ENCODE measurements at regions not wholly inside any gene's neighbourhood (a gene's known extent, or its start where the extent isn't known, plus 50 kb on each side); places are given as distances from the start of the nearest gene placed in this dataset.
"Not testable (repeated sequence)": the region's sequence is repeated elsewhere in the genome, so short reads cannot be mapped to it uniquely, and the experiment has no call there.

DNA sequence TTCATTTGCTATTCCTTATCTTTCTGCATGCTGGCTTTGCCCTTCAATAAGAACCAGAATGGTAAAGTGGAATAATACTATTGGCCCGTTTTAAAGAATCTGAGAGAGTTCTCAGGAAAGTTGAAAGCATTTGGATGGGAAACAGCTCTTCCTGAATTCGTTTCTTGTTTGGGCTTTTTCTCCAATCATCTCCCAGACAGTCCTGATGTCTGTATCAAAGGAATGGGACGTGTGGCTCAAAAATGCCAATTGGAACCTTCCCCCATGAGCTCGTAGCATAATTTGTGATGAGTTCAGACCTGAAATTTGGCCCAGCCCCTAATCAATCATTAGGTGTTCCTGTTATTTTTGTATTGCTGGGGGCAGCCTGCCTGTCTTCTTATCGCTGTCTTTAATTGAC lies 75.8 kb upstream of the BACH2 start:
- DNase-seq (ENCODE audit: low spot score) = no peak

DNA sequence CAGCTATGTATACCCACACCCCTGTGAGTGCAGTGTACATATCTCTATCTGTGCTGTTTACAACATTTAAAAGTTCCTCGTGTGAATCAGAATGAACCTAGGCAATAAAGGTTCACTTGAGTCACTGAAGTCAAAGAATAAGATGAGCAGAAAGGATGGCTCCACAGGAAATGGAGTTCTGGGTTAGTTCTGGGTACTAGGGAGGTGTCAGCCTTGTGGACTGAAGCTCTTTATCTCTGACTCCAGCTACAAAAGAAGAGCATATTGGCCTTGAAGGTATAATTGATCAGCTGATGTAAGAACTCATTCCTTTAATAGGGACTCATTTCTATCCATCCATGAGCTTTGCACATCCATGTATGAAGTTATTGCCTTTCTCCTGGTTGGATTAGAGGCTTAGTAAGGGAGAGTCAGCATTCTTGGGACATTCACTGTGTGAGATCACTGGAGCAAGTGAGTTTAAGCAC lies 73.9 kb upstream of the BACH2 start:
- DNase-seq (ENCODE audit: low spot score) = no peak

DNA sequence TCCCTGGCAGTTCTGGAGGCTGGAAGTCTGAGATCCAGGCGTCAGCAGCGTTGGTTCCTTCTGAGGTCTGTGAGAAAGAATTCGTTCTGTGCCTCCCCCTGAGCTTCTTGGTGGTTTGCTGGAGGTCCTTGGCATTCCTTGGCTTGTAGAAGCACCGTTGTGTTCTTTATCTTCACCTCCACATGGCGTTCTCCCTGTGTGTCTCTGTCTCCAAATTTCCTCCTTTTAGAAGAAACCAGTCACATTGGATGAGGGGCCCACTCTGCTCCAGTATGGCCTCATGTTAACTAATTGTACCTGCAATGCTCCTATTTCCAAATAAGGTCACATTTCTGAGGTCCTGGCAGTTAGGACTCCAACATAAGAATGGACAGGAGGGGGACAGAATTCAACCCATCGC lies 73.0 kb upstream of the BACH2 start:
- no peak for DNase-seq (ENCODE audit: low spot score)

DNA sequence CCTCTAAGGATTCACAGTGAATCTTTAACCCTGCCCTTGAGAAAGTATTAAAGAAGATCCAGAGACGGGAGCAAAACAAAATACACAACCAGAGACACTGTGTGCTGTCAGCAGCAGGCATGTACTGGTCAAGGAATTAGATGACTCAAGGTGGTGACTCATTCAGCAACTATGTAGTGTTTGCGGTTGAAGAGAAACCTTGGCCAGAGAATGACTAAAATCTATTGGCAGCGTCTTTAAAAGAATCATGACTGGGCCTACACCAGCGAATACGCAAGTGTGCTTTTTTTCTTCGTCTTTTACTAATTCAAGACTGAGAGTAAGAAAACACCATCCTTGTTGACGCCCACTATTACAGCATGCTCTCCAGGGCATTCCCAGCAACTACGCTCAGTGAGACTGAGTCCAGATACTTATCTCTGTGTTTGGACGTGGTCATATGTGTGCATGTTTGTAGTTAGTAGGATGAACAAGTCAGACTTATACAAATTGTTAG lies 72.4 kb upstream of the BACH2 start:
- peak; percentile 72 for DNase-seq (ENCODE audit: low spot score)

DNA sequence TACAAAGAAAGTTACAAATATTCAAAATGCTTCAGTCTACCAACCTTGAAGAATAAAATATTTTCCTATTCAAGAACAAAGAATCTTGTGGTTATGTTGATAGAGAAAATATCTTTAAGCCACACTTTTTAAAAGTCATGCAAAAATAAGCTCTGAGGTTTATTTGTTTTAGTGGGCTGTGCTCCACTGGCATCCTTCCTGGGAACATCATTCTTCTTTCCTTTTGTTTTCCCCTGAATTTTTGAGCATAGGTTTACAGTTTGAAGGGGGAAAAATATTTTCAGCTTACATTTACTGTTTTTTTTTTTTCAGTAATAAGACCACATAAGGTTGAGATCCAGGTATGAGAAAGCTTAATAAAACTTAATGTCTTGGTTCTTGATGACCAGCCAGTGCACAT lies 72.0 kb upstream of the BACH2 start:
- DNase-seq (ENCODE audit: low spot score) = no peak

DNA sequence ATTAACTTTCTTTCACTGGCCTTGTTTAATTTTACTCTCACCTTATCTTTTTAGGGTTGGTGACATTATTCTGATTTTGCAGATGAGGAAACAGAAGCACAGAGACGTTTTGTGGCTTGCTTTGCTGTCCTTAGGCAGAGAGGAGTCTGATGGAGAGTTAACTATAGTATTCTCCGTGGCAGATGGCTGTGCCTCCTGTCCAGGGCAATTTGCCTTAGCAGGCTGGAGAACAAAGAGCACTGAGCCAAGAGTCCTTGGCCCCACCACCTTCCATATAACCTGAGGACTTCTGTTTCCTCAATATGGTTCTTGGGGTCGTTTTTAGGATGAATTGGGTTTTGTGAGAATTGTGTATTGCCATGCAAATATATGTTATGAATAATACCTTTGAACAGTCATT lies 71.4 kb upstream of the BACH2 start:
- DNase-seq (ENCODE audit: low spot score) = no peak

DNA sequence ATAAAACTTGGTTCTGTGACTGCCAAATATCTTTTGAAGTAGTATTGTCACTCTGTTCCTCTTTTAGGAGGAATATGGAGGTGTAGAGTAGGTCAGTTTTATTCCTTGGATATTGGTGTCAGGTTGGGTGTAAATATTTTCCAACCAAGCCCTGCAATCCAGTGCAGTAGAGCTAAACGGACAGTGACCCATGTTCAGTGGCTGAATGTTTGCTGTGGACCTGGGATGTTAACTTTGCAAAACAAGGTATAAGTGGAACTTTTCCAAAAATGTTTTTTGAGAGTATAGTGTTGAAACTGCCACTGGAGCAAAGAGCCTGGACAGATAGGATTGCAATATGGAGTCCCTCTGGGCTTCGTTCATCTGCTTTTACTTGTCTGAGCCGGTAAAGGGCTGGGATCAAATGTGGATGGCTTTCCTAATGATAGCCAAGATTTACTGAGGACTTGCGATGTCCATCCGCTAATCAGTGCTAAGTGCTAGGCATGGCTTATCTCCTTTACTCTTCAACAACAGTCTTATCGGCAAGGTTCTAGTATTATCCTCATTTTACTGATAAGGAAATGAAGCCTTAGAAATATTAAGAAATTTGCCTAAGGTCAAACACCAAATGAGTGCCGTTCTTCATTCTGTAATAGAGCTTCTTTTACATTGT lies 69.0 kb upstream of the BACH2 start:
- DNase-seq (ENCODE audit: low spot score) = no peak

DNA sequence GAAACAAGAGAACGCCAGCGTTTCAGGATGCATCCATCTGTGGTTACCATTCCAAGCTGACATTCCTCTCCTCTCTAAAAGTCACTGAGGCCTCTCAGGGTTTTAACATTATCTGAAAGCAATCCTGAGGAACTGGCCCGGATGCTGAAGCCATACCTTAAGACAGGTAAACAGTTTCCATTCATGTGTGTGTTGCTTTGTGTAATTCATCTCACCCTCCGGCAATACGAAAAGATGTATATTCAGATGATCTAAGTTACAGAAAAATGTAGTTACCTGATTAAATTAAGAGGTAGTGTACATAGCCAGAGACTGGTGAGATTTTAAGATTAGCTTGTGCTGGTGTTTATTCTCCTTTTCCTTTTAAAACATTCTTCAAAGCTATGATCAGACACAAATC lies 68.4 kb upstream of the BACH2 start:
- DNase-seq (ENCODE audit: low spot score) = no peak

DNA sequence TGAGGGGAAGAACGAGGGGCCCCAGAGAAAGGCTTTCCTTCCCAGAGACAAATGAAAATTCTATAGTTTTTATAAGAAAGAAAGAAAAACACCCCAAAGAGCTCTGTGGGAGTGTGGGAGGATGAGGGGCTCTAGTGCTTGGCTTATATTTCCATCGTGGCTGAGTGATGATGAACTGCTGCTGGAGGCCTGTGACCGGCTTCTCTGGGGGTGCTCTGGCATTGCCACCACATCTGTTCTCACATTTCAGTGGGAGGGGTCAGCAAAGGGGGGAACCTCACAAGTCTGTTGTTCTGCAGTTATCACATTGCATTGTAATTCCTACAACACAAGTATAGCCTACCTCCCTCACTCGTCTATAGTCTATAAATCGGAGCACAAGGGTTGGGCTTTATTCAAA lies 67.6 kb upstream of the BACH2 start:
- DNase-seq (ENCODE audit: low spot score) = no peak

DNA sequence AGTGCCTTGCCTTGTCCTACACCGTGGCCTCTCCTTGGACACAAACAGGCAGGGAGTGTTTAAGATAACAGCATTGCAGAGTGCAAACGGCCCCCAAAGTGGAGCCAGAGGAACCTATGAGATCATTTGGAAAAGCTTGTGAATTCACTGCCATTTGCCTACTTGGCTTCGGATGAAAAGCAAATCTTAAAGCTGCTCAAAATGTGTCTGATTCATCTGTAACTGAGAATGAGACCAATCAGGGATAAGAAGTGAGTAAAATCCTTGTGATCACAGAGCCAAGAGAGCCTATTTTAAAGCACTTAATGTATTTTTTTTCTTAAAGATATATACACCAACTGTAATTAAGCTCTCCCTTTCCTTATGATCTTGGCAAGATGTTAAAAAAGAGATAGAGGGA lies 65.7 kb upstream of the BACH2 start:
- DNase-seq (ENCODE audit: low spot score) = no peak

DNA sequence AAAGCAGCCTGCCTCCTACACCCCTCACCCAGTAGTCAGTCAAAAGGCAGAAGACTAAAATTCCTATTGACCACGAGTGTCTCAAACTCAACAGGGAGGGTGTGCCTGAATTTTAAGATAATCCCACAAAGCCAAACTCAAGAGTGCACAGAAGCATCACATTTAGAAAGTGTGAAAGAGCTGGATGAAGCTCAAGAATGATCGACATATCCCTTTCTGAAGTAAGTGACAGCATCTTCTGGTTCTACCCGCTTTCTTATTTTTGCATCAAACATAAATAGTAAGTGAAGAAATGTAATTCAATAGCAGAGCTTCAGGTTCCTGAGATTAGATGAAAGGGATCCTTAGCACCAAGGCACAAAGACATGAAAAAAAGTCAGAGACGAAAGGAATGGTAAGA lies 64.5 kb upstream of the BACH2 start:
- DNase-seq (ENCODE audit: low spot score) = no peak

DNA sequence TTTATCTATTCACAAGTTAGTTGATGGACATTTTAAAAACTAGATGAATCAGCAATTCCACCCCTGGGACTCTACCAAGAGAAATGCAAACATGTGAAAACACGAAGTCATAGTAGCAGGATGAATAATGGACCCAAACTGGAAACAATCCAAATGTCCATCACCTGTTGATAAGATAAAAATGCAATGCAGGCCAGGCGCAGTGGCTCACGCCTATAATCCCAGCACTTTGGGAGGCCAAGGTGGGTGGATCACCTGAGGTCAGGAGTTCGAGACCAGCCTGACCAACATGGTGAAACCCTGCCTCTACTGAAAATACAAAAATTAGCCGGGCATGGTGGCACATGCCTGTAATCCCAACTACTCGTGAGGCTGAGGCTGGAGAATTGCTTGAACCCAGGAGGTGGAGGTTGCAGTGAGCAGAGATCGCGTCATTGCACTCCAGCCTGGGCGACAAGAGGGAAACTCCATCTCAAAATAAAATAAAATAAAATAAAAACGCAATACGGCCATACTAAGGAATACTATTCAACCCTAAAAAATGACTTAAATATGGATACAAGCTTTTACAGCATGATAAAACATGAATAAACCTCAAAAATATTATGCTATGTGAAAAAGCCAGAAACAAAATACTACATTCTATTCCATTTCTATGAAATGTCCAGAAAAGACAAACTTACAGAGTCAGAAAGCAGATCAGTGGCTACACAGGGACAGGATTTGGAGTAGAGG lies 61.6 kb upstream of the BACH2 start:
- DNase-seq (ENCODE audit: low spot score) = not testable (repeated sequence)

DNA sequence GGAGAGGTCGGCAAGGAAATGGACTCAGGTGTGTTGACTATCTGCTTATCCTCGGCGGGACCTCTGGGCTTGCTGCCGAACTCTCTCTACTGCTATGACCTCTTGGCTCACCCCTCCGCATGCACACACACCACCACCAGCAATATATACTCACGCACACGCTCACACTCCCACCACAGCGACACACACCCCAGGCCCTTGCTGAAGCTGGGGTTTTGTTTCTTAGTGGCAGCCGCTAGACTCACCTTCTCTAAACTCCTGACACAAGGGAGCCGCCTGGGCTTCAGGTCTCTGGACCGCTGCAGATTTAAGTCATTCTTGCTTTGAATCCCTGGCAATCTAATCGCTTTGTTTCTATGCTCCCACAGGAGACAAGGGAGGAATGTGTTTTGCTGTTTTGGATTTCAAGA lies 59.4 kb upstream of the BACH2 start:
- DNase-seq (ENCODE audit: low spot score) = no peak

DNA sequence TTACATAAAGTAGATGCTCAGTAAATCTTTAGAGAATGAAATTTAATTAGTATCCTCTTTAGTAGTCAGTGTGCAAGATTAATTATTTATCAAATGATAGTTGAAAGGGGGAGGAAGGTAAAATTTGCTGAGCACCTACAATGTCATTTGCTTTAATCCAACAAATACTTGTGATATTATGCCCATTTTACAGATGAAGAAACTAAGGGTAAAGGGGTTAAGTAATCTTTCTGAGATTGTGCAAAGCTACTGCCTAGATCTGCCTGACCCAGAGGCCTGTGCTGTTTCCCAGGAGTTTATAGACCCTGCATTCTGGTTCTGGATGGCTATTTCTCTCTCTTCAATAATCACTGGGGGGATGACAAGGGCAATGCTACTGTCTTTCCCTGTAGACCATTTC lies 58.3 kb upstream of the BACH2 start:
- no peak for DNase-seq (ENCODE audit: low spot score)

DNA sequence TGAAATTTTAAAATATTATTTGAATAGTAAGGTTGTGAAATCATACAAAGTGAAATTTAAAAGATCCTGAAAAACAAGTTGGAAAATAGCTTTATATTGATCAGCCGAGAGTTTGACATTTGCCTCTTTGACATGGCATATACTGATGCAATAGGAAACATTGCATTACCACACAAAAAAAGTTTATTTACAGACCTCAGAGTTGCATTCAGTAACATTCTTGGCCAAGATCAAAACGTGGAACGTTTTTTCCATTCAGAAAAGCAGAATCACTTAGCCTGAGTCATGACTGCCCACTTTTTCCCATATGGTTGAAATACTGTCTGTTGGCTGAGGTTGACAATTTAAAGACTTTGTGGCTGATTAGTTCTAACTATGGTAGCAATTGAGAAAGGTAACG lies 55.1 kb upstream of the BACH2 start:
- no peak for DNase-seq (ENCODE audit: low spot score)

DNA sequence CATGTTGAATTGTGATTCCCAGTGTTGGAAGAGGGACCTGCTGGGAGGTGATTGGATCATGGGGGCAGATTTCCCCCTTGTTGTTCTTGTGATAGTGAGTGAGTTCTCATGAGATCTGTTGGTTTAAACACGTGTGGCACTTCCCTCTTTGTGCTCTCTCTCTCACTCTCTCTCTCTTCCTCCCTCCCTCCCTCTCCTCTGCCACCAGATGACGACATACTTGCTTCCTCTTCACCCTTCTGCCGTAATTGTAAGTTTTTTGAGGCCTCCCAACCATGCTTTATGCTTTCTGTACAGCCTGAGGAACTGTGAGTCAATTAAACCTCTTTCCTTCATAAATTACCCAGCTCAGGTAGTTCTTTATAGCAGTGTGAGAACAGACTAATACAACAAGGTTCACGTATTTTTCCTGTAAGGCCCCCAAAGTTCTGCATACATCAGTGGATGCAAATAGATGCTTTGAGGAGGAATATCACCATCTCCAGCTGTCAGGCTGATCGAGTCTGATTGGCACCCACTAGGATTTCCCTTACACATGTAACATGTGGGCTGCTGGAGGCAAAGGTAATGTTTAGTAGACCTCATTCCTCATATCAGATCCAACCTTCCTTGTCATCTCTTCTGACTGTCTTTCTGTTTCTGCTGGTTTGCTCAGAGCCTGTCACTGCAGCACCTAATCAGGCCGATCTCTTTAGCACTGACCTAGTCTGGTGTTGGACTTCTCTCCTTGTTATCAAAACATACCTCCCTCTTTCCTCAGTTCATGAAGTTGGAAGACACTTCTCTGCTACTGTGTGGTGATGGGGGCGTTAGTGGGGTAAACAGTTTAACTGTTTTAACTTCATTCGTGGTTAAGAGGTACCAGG lies 54.3 kb upstream of the BACH2 start:
- DNase-seq (ENCODE audit: low spot score) = no peak

DNA sequence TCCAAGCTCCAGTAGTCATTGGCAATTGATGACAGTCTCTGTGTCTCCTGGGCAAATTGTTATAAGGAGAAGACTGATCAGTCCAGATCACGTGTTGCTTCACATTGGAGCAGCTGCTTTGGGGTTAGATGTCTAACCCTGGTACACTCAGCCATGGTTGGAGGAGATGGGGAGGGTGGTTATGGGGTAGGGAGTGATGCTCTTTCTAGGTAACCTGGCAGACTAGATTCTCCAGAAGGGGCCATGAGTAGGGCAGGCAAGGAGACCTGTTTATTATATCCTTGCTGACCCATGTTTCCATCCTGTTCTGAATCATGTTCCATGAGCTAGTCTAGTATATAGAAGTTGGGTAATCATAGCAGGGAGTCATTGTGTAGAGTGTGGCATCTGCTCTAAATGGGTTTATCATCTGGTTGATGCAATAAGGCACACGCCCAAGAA lies 50.8 kb upstream of the BACH2 start:
- DNase-seq (ENCODE audit: low spot score) = no peak

DNA sequence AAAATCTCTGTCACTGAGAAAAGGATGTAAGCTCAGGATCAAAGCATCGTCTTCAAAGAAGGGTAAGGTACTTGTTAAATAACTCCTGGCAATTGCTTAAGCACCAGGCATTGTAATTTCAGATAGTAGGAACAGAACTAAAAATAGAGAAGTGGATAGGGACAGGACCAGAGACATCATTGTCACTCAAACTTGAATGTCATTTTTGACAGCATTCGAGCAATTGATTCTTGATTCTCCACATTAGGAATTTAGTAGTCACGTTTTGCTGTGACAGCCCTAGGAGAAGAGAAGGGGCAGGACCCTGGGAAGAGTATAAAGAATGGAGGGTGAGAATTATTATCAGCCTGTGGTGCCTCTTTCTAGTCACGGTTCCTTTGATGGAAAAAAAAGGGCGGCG lies 50.1 kb upstream of the BACH2 start:
- no peak for DNase-seq (ENCODE audit: low spot score)

Measured in iPS-NIHi11 (cell line).